Activated naive CD4-positive, alpha-beta T cell treated with anti-CD3 and anti-CD28 coated beads for 36 hours (primary cell): ENCODE measurements at regions not wholly inside any gene's neighbourhood (a gene's known extent, or its start where the extent isn't known, plus 50 kb on each side); places are given as distances from the start of the nearest gene placed in this dataset.

Experiments
- CTCF ChIA-PET: fragments of 350-600 bp; sonication (Branson Sonifier 250); formaldehyde crosslinking; loops from one replicate; lab custom pipeline; 2021; ENCODE audit warnings: antibody characterized with exemption; lab: Charles Lee
- DNase-seq: peaks from one replicate; pipeline ENCODE4 v3.0.0-alpha.2; 2020
- H3K27ac Mint-ChIP-seq: one replicate; pipeline ENCODE4 v1.8.0; 2021; ENCODE audit warnings: mild to moderate bottlenecking, mixed read lengths
- H3K27me3 Mint-ChIP-seq: one replicate; pipeline ENCODE4 v1.8.0; 2021; ENCODE audit warnings: low read depth, mixed read lengths
- H3K36me3 Mint-ChIP-seq: one replicate; pipeline ENCODE4 v1.8.0; 2021; ENCODE audit warnings: low read depth, mixed read lengths
- H3K4me1 Mint-ChIP-seq: one replicate; pipeline ENCODE4 v1.8.0; 2021; ENCODE audit warnings: low read depth, mixed read lengths
- H3K4me3 Mint-ChIP-seq: one replicate; pipeline ENCODE4 v1.8.0; 2021; ENCODE audit warnings: mild to moderate bottlenecking, moderate library complexity, mixed read lengths
- H3K9me3 Mint-ChIP-seq: one replicate; pipeline ENCODE4 v1.8.0; 2021; ENCODE audit warnings: mixed read lengths
- intact Hi-C: fragments of 100-400 bp; cut with micrococcal nuclease; formaldehyde crosslinking; loops from one replicate; pipeline ENCODE4 v1.15.1; 2023

DNA sequence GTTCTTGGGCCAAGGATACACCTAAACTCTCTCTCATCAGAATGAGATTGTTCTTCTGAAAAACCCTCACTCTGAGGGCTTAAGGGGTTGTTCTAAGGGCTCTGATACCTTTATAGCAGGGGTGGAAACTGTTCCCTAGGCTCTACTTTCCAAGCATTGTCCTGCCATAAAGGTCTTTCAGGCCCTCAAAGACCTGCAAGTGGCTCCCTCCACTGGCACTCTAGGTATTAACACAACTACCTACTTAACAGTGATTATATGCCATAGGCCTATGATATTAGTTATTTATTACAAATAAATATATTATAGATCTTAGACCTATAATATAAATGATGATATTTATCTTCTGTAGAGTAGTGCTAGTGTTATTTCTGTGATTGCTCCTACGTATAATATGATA lies 473.7 kb upstream of the RPS6KA3 start:
- H3K27ac Mint-ChIP-seq = no peak overlapping the region
- DNase-seq = no peak
- intact Hi-C loops = loop anchor here (2.0 kb wide), 1 partner anchor 210 kb away; no protein-coding TSS in a partner anchor

DNA sequence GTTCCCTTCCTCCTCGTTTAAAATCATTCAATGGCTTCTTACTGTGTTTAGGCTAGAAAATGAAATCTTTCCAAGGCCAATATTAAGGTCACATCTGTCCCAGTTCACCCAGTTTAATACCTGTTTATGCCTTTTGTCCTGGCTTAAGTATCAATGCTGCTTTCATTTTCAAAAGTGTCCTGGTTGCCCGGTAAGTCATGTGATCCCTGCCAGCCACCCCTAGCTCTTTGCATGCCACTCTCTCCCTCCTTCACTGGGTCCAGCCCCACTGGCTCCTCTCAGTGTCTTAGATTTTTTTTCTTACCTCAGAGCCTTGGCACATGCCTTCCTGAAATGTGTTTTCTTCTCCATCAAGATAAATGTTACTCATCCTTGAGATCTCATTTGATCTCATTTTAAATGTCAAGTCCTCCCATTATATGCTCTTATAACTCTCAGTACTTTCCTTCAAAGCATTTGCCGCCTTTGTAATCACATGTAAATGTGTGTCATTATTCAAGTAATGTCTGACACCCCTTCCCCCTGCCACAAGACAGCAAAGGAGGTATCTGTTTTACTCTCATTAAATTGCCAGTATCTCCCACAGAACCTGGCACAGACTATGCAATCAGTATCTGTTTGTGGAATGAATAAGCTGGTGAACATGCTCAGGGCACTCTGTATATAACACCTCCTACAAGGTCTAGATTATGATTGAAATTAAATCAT lies 472.5 kb upstream of the RPS6KA3 start:
- Mint-ChIP-seq H3K27me3 (peaks cover 11% of the 10 kb centered on the region), H3K9me3 (no peaks in the 10 kb centered on the region), H3K4me1 (no peaks in the 10 kb centered on the region), H3K36me3 (no peaks in the 10 kb centered on the region), H3K4me3 (no peak overlapping the region), H3K27ac (no peak overlapping the region)
- intact Hi-C loops = no loop called here
- no peak for DNase-seq
- CTCF ChIA-PET = no interaction called here

More for the DNA sequence above, 473.7 kb upstream of the RPS6KA3 start:
- Mint-ChIP-seq H3K4me3 (no peak overlapping the region), H3K4me1 (no peaks in the 10 kb centered on the region), H3K27me3 (peaks cover 7% of the 10 kb centered on the region), H3K36me3 (no peaks in the 10 kb centered on the region), H3K9me3 (no peaks in the 10 kb centered on the region)
- CTCF ChIA-PET = no interaction called here

DNA sequence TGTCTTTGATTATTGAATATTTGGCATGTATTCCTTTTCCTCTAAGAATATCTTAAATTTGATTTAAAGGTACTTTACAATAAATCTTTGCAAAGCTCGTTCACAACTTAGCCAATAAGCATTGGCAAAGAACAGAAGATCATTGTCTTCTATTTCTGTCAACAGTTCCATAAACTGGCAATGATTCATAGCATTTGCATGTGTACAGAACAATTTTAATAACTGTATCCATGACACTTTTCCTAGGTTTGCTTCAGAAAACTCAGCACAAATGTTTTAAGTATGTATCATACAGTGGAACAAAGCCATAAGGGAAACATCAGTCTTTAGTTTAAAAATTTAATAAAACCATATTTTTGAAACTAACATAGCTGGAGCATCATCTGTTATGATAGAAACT lies 462.7 kb upstream of the RPS6KA3 start:
- H3K9me3 Mint-ChIP-seq = no peaks in the 10 kb centered on the region
- intact Hi-C loops = no loop called here
- CTCF ChIA-PET = no interaction called here
- no peak overlapping the region for H3K27ac Mint-ChIP-seq
- H3K4me1 Mint-ChIP-seq = no peaks in the 10 kb centered on the region
- no peak overlapping the region for H3K4me3 Mint-ChIP-seq
- H3K27me3 Mint-ChIP-seq = no peaks in the 10 kb centered on the region
- no peaks in the 10 kb centered on the region for H3K36me3 Mint-ChIP-seq
- no peak for DNase-seq

DNA sequence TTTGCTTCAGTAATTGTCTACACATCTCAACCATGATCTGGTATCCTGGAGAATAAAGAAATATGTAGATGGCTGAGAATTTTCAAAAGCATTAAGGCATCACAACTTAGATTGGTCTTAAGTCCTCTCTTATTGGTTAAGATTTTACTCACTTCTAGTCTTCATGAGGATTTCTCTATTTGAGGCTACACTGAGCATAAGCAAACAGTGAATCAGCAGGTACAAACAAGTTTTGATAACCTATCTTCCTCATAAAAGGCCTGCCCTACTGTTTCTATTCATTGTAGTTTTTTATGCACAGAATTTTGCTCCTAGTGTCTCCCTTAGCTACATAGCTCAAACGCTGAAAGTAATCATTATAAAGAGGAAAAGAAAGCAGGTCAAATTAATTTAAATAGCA lies 460.7 kb upstream of the RPS6KA3 start:
- CTCF ChIA-PET = no interaction called here
- Mint-ChIP-seq H3K27ac (no peak overlapping the region), H3K27me3 (no peaks in the 10 kb centered on the region), H3K4me1 (no peaks in the 10 kb centered on the region), H3K4me3 (no peak overlapping the region), H3K36me3 (no peaks in the 10 kb centered on the region), H3K9me3 (no peaks in the 10 kb centered on the region)
- intact Hi-C loops = no loop called here
- no peak for DNase-seq

DNA sequence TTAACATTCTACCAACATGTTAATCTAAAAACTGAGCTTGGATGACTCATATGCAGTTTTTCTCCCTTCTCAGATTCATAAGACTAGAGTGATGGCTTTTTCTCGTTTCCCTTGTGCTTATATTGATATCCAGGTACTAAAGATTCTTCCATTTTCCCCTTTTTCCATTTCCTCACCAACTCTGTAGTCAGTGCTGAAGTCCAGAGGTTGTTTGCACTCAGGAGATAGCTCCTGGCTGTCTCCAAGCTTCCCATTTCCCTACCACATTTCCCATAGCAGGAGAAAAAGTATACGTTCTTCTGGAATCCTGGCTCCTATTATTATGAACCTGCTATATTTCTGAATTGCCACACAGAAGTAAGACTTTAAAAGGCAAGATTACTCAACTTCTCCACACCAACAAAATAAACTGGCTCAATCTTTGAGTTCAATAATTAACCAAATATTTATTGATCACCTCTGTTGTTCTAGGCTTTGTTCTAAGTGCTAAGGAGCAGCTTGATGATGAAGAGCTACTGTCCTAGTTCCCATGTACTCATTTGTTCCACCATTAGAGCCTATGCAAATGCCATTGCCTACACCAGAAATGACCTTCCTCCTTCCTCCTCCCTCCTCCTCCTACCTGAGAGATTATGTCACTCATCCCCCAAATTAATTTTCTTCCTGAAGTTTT lies 454.4 kb upstream of the RPS6KA3 start:
- Mint-ChIP-seq H3K36me3 (no peaks in the 10 kb centered on the region), H3K4me3 (no peak overlapping the region), H3K27ac (no peak overlapping the region), H3K27me3 (no peaks in the 10 kb centered on the region), H3K4me1 (no peaks in the 10 kb centered on the region), H3K9me3 (peaks cover 1% of the 10 kb centered on the region)
- intact Hi-C loops = no loop called here
- no peak for DNase-seq
- CTCF ChIA-PET = no interaction called here

DNA sequence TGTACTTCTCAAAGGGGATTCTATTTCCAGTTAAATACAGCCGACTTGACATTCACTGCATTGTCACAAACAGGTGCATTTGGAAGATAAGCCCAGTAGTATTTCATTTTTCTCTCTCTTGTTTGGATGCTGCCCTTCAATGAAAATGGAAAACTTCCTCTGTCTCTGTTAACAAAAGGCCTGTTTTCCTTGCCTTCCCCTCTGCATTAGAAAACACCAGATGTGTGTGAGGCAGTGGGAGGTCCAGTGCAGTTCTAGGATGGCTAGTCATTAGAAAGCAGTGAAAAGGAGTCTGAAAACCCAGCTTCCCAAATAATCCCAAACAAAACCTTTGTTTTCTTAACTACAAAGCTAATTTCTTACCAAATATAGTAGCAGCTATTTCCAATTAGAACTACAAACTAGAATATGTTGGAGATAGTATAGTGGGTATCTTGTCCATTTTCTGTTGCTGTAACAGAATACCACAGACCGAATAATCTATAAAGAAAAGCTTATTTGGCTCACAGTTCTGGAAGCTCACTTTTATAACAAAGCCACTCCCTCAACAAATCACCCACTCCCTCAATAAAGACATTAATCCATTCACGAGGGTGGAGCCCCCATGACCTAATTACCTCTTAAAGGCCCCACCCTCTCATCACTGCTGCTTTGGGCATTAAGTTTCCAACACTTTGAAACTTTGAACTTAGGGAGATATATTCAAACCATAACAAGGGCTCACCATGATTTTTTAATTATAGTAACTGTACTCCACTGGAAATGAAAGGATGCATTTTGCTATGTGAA lies 452.1 kb upstream of the RPS6KA3 start:
- Mint-ChIP-seq H3K36me3 (no peaks in the 10 kb centered on the region), H3K4me1 (no peaks in the 10 kb centered on the region), H3K9me3 (peaks cover 1% of the 10 kb centered on the region), H3K27ac (no peak overlapping the region), H3K27me3 (no peaks in the 10 kb centered on the region), H3K4me3 (no peak overlapping the region)
- CTCF ChIA-PET = no interaction called here
- DNase-seq = no peak
- intact Hi-C loops = no loop called here

DNA sequence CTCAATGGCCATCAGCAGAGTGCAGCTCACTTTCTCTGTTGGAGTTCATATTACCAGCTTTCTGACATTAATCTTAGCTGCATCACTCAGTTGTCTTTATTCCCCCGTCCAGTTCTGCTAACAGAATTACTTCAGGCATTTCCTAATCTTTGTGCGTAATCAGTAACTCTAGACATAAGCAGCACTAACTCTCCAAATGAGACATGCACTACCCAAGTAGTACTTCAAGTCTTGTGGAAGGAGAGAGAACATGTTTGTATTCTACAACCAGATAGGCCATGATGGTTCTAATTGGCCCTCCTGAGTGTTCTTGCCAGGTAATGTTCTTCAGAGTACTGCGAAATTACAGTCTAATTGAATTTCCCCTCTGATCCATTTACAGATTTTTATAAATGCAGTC lies 448.5 kb upstream of the RPS6KA3 start:
- no peaks in the 10 kb centered on the region for H3K4me1 Mint-ChIP-seq

DNA sequence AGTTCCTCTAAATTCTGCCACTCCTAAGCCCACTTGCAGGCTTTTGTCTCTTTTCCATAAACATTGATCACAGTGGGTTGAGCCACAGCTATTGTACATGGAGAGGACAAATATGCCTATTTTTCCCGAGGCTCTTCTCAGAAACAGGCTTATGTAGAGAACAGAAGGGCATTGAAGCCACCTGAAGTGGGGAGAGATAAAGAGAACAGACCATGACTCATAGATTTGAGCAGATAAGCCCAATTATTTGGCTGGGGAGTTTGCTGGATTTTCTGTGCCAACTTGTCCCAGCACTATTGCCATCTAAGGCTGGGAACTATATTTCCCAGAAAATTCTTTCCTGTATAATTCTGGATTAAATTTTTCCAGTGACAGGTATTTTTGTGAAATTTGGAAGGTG lies 446.1 kb upstream of the RPS6KA3 start:
- Mint-ChIP-seq H3K27ac (no peak overlapping the region), H3K4me3 (no peak overlapping the region), H3K9me3 (peaks cover 1% of the 10 kb centered on the region), H3K36me3 (no peaks in the 10 kb centered on the region), H3K27me3 (peaks cover 3% of the 10 kb centered on the region), H3K4me1 (no peaks in the 10 kb centered on the region)
- CTCF ChIA-PET = interaction anchor here (1.2 to 1.4 kb wide), 2 partner anchors 19 to 184 kb away, joined by 3 read pairs; no protein-coding TSS in a partner anchor
- DNase-seq = no peak
- intact Hi-C loops = no loop called here

More for the DNA sequence above, 448.5 kb upstream of the RPS6KA3 start:
- peaks cover 1% of the 10 kb centered on the region for H3K9me3 Mint-ChIP-seq
- no peak for DNase-seq
- H3K4me3 Mint-ChIP-seq = no peak overlapping the region
- no peaks in the 10 kb centered on the region for H3K36me3 Mint-ChIP-seq
- CTCF ChIA-PET = no interaction called here
- H3K27me3 Mint-ChIP-seq = peaks cover 3% of the 10 kb centered on the region
- no peak overlapping the region for H3K27ac Mint-ChIP-seq
- intact Hi-C loops = no loop called here

DNA sequence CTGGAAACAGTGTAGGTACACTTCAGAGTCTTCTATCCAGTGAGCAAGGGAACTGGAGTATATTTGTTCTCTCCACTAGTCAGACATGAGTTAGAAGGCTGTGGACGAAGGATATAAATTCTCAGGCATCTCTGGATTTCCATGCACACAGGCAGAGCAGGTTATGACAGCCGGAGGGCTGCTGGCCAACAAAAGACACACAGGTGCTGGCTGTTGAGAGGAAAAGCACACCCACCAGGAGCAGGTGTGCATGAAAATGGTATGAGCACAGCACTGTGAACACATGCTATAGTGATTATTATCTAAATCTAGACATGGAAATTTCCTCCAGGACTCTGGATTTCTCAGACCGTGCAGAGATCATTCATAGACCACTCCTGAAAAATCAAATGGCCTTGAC lies 444.7 kb upstream of the RPS6KA3 start:
- Mint-ChIP-seq H3K27me3 (peaks cover 3% of the 10 kb centered on the region), H3K4me1 (no peaks in the 10 kb centered on the region), H3K36me3 (no peaks in the 10 kb centered on the region), H3K27ac (no peak overlapping the region), H3K9me3 (peaks cover 3% of the 10 kb centered on the region), H3K4me3 (no peak overlapping the region)
- CTCF ChIA-PET = no interaction called here
- DNase-seq = no peak
- intact Hi-C loops = no loop called here

DNA sequence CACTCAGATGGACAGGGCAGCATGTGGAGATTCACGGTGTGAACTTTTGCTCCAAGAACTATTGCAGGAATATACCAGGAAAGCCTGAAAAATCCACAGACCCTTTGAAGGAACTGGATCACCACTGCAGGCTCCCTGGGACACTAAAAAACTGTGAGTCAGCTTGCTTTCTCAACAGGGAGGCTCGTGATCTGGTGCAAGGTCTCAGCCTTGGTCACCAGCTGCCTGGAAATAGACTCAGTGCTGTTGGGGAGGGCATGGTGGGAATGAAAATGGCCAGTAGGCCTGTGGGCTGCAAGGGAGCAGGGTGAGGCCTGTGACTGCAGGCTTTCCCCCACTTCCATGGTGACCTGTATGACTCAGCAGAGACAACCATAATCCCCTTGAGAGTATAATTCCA lies 426.4 kb upstream of the RPS6KA3 start:
- intact Hi-C loops = no loop called here
- CTCF ChIA-PET = no interaction called here
- H3K27ac Mint-ChIP-seq = no peak overlapping the region

DNA sequence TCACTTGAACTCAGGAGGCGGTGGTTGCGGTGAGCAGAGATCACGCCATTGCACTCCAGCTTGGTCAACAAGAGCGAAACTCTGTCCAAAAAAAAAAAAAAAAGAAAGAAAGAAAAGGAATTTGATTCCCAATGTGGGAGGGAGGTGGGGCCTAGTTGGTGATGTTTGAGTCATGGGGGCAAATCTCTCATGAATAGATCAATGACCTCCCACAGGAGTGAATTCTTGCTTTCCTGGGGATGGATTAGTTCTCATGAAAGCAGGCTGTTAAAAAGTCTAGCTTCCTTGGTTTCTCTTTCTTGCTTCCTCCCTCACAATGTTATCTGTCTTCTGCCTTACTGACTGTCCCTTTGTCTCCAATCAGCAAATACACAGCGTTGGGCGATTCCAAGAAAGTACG lies 419.5 kb upstream of the RPS6KA3 start:
- no peaks in the 10 kb centered on the region for H3K4me1 Mint-ChIP-seq
- H3K27ac Mint-ChIP-seq = no peak overlapping the region
- H3K9me3 Mint-ChIP-seq = no peaks in the 10 kb centered on the region
- H3K36me3 Mint-ChIP-seq = no peaks in the 10 kb centered on the region
- intact Hi-C loops = no loop called here
- no peak overlapping the region for H3K4me3 Mint-ChIP-seq
- CTCF ChIA-PET = no interaction called here
- H3K27me3 Mint-ChIP-seq = no peaks in the 10 kb centered on the region
- DNase-seq = no peak

More for the DNA sequence above, 426.4 kb upstream of the RPS6KA3 start:
- Mint-ChIP-seq H3K27me3 (no peaks in the 10 kb centered on the region), H3K36me3 (no peaks in the 10 kb centered on the region), H3K4me1 (no peaks in the 10 kb centered on the region), H3K4me3 (no peak overlapping the region), H3K9me3 (no peaks in the 10 kb centered on the region)
- DNase-seq = no peak

DNA sequence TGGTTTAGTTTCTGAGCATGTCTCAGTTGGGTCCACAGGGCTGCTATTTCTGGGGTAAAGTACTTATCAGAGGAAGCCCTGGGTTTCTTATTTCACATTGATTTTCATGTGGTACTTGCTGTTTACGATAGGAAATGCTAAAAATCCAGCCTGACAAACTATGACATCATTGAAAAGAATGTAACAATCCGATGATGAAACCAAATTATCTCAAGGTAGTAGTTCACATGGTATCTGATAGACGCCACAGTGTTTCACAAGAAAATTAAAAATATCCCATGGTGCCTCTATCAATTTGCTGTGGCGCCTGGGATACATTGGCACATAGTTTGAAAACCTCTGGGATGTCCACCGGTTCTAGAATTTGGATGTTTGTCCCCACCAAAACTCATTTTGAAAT lies 418.9 kb upstream of the RPS6KA3 start:
- Mint-ChIP-seq H3K4me3 (no peak overlapping the region), H3K9me3 (no peaks in the 10 kb centered on the region), H3K27ac (no peak overlapping the region), H3K4me1 (no peaks in the 10 kb centered on the region), H3K36me3 (no peaks in the 10 kb centered on the region), H3K27me3 (no peaks in the 10 kb centered on the region)
- no peak for DNase-seq
- intact Hi-C loops = no loop called here
- CTCF ChIA-PET = no interaction called here
